ENCODE measurements at regions not wholly inside any gene's neighbourhood (a gene's known extent, or its start where the extent isn't known, plus 50 kb on each side); places are given as distances from the start of the nearest gene placed in this dataset.

- TF ChIP-seq, protein P1, sequence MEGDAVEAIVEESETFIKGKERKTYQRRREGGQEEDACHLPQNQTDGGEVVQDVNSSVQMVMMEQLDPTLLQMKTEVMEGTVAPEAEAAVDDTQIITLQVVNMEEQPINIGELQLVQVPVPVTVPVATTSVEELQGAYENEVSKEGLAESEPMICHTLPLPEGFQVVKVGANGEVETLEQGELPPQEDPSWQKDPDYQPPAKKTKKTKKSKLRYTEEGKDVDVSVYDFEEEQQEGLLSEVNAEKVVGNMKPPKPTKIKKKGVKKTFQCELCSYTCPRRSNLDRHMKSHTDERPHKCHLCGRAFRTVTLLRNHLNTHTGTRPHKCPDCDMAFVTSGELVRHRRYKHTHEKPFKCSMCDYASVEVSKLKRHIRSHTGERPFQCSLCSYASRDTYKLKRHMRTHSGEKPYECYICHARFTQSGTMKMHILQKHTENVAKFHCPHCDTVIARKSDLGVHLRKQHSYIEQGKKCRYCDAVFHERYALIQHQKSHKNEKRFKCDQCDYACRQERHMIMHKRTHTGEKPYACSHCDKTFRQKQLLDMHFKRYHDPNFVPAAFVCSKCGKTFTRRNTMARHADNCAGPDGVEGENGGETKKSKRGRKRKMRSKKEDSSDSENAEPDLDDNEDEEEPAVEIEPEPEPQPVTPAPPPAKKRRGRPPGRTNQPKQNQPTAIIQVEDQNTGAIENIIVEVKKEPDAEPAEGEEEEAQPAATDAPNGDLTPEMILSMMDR (IDR thresholded peaks at IDR 0.05) = no peak
- no peak for TF ChIP-seq POLR2A (IDR thresholded peaks at IDR 0.05)
Measured at GRCh38 chr4:177047851-177048174, 255.1 kb upstream of the VEGFC start.

Measured in testis (tissue), 2 donors.